Uterus (tissue), 3 donors: ENCODE measurements at regions not wholly inside any gene's neighbourhood (a gene's known extent, or its start where the extent isn't known, plus 50 kb on each side); places are given as distances from the start of the nearest gene placed in this dataset.

Source experiments
- DNase-seq, 2 donors: peaks; one replicate each; pipeline ENCODE4 v3.0.0-alpha.2; 2019 to 2020
- H3K27ac ChIP-seq, 2 donors: fragments of 200-600 bp; sonication (generic); 1 replicate in 1 of 2; 2 replicates in 1 of 2; pipeline ENCODE4 v1.5.1; 2016 to 2018
- H3K27me3 ChIP-seq, 2 donors: fragments of 200-600 bp; sonication (generic); one replicate each; pipeline ENCODE4 v1.5.1; 2018 to 2019; ENCODE audit warnings: control low read depth in 1 of 2
- H3K36me3 ChIP-seq, 2 donors: fragments of 200-600 bp; sonication (generic); one replicate each; pipeline ENCODE4 v1.5.1; 2019; ENCODE audit warnings: control low read depth in 1 of 2
- H3K4me1 ChIP-seq, 2 donors: fragments of 200-600 bp; sonication (generic); one replicate each; pipeline ENCODE4 v1.5.1; 2018 to 2019; ENCODE audit warnings: control low read depth in 1 of 2
- H3K4me3 ChIP-seq, 2 donors: fragments of 200-600 bp; sonication (generic); 1 replicate in 1 of 2; 2 replicates in 1 of 2; pipeline ENCODE4 v1.5.1; 2018 to 2019; ENCODE audit warnings: mild to moderate bottlenecking in 1 of 2
- H3K9me3 ChIP-seq, 2 donors: fragments of 200-600 bp; sonication (generic); one replicate each; pipeline ENCODE4 v1.5.1; 2019; ENCODE audit warnings: control low read depth in 1 of 2
- POLR2A ChIP-seq, 2 donors: fragments of 450-650 bp; IDR thresholded peaks; one replicate each; pipeline ENCODE4 v1.6.1; 2016; ENCODE audit warnings: antibody characterized with exemption in 2 of 2, mild to moderate bottlenecking in 1 of 2, moderate library complexity in 1 of 2
- intact Hi-C: fragments of 100-400 bp; cut with DNase I; formaldehyde crosslinking; loops from one replicate; pipeline ENCODE4 v1.15.1; 2023; ENCODE audit warnings: low total_unique reads
- TF ChIP-seq, protein P1 (sequence below), 4 experiments: fragments of 200-600 bp in 2 of 4; fragments of 450-650 bp in 2 of 4; sonication (generic) in 2 of 4; IDR thresholded peaks; one replicate each; pipeline ENCODE4 v1.5.1; 2016 to 2019; ENCODE audit warnings: antibody characterized with exemption in 4 of 4, mild to moderate bottlenecking in 2 of 4, moderate library complexity in 1 of 4
- donor health status: DM: yes; HTN: yes; CAD: no.

DNA sequence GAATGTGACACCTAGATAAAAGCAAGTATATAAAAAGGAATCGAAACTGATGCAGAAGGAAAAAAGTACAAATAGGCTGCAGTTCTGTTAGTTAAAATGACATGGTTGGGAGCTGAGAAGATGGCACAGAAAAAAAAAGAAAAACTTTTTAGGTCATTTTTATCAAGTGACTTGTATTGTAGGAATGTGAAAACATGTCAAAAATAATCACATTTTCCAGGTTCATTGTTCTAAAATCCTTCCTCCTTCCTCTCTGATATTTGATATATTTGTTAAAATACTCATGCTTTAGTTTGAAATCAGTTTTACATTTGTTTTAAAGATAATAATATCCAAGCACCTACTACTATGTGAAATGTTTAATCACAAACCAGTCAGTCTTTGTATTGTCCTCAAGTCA lies 507.9 kb downstream of the PRKD1 start:
- H3K27me3 ChIP-seq: no peaks in the 10 kb centered on the region
- H3K4me3 ChIP-seq: no peak overlapping the region
- DNase-seq: no peak
- no peaks in the 10 kb centered on the region for H3K4me1 ChIP-seq
- no peaks in the 10 kb centered on the region for H3K36me3 ChIP-seq
- no peaks in the 10 kb centered on the region for H3K9me3 ChIP-seq
- intact Hi-C loops: no loop called here
- no peak overlapping the region for H3K27ac ChIP-seq
- no peak for TF ChIP-seq POLR2A (IDR thresholded peaks at IDR 0.05)
- TF ChIP-seq, protein P1, sequence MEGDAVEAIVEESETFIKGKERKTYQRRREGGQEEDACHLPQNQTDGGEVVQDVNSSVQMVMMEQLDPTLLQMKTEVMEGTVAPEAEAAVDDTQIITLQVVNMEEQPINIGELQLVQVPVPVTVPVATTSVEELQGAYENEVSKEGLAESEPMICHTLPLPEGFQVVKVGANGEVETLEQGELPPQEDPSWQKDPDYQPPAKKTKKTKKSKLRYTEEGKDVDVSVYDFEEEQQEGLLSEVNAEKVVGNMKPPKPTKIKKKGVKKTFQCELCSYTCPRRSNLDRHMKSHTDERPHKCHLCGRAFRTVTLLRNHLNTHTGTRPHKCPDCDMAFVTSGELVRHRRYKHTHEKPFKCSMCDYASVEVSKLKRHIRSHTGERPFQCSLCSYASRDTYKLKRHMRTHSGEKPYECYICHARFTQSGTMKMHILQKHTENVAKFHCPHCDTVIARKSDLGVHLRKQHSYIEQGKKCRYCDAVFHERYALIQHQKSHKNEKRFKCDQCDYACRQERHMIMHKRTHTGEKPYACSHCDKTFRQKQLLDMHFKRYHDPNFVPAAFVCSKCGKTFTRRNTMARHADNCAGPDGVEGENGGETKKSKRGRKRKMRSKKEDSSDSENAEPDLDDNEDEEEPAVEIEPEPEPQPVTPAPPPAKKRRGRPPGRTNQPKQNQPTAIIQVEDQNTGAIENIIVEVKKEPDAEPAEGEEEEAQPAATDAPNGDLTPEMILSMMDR (IDR thresholded peaks at IDR 0.05): no peak

DNA sequence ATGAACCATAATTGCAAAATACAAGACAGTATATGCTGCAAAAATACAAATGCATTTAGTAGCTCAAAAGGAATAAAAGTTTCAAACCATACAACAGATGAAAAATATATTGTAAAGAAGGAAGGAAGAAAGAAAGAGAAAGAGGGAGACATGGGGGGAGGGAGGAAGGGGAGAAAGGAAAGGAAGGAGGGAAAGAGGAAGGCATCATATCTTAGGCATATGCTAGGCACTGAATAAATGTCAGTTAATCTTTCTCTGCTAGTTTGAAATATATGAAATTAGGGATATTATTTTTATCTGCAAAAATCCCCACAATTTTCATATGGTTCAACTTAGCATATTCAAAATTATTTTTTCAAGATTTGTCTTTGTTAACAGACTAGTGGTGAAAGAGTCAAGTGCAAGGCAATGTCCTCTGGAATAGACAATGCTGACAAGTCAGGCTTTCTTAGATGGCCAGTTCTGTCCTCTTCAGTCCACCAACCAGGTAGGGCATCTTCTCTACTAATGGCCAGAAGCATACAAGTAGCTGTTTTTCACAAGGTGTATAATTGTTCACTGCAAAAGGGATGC lies 506.4 kb downstream of the PRKD1 start:
- Histone ChIP-seq H3K9me3 (no peaks in the 10 kb centered on the region), H3K4me1 (no peaks in the 10 kb centered on the region), H3K27me3 (no peaks in the 10 kb centered on the region), H3K36me3 (no peaks in the 10 kb centered on the region), H3K4me3 (no peak overlapping the region), H3K27ac (no peak overlapping the region)
- no peak for TF ChIP-seq POLR2A (IDR thresholded peaks at IDR 0.05)
- TF ChIP-seq, protein P1 (IDR thresholded peaks at IDR 0.05): no peak
- no peak for DNase-seq
- intact Hi-C loops: no loop called here

DNA sequence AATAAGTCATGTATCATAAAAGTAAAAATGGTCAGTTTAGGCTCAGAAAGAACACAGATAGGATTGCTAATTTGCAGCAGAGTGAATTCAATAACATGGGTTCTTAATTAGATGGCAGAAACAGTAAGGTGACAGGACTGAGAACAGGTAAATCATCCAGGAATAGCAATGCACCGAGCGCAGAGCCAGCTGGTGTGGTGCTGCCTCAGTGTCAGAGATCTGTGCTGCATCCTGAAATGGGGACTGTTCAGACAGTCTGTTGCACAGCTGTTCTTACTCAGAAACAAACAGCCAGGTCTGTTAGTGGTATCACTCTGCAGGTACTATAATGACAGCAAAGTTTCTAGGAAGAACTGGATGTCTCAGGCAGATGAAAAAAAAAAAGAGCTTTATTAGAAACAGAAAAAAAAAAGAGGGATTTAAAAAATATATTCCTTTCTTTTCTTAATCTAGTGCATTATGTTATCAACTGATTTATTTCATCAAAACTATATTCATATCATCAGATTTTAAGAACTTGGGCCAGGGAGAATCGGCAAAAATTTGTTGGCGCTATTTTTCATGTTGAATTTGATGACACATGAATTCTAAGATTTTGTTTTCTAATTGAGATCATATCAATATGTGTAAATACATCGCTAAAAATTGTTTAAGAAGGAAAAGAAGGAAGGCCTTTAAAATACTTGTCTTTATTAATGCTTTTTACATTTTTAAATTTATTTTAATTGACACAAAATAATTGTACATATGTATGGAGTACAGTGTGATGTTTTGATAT lies 501.8 kb downstream of the PRKD1 start:
- TF ChIP-seq POLR2A (IDR thresholded peaks at IDR 0.05): no peak
- TF ChIP-seq, protein P1 (IDR thresholded peaks at IDR 0.05): no peak
- Histone ChIP-seq H3K4me1 (no peaks in the 10 kb centered on the region), H3K4me3 (no peak overlapping the region), H3K27ac (no peak overlapping the region), H3K27me3 (no peaks in the 10 kb centered on the region), H3K36me3 (no peaks in the 10 kb centered on the region), H3K9me3 (no peaks in the 10 kb centered on the region)
- DNase-seq: no peak
- intact Hi-C loops: no loop called here

DNA sequence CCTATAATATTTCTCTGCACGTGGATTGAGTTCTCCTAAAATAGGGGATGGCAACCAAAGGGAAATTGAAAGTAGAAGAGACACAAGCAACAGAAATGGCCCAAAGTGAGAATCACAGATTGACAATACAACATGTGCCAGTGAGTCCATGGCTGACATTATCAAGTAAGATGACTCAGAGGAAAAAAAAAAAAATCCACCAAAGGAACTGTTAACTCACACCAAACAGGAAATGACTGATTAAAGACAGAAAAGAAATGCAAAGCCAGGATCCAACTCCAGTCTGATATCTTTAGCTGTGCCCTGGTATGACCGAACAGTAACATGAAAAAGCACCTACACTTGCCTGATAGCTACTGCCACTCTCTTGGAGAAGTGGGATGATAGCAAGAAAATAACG lies 485.0 kb downstream of the PRKD1 start:
- intact Hi-C loops: no loop called here
- no peak for TF ChIP-seq POLR2A (IDR thresholded peaks at IDR 0.05)
- TF ChIP-seq, protein P1 (IDR thresholded peaks at IDR 0.05): no peak

DNA sequence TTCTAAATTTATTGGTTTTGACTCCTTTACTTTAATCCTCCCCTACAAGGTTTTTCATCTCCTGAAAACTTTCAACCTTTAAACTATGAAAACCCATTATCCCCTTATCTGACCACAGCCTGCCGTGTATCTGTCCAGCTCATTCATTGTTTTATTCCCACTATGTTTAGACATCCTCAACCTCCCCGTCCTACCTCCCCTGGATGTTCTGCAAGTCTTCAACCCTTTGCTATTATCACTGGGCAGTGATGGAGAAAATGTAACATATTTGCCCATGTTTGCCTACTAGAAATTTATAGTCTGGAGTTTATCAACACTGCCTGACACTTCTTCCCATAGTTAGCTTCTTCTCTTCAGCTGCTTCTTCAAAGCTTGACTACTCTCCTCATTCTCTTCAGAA lies 483.4 kb downstream of the PRKD1 start:
- H3K4me1 ChIP-seq: no peaks in the 10 kb centered on the region
- no peaks in the 10 kb centered on the region for H3K36me3 ChIP-seq
- no peak overlapping the region for H3K27ac ChIP-seq
- no peaks in the 10 kb centered on the region for H3K27me3 ChIP-seq
- TF ChIP-seq, protein P1 (IDR thresholded peaks at IDR 0.05): no peak
- no peak for TF ChIP-seq POLR2A (IDR thresholded peaks at IDR 0.05)
- no peak for DNase-seq
- no peak overlapping the region for H3K4me3 ChIP-seq
- no peaks in the 10 kb centered on the region for H3K9me3 ChIP-seq
- intact Hi-C loops: no loop called here

More for the DNA sequence above, 485.0 kb downstream of the PRKD1 start:
- Histone ChIP-seq H3K27me3 (no peaks in the 10 kb centered on the region), H3K4me3 (no peak overlapping the region), H3K27ac (no peak overlapping the region), H3K4me1 (no peaks in the 10 kb centered on the region), H3K9me3 (no peaks in the 10 kb centered on the region), H3K36me3 (no peaks in the 10 kb centered on the region)
- no peak for DNase-seq
